Heart left ventricle (tissue), 16 donors: ENCODE measurements at regions not wholly inside any gene's neighbourhood (a gene's known extent, or its start where the extent isn't known, plus 50 kb on each side); places are given as distances from the start of the nearest gene placed in this dataset.

Experiments
- ATAC-seq, 4 donors: fragments of 200-7000 bp; cut with Tn5 transposase; one replicate each; pipeline ENCODE4 v1.9.1; 2020 to 2022; ENCODE audit warnings: moderate library complexity in 4 of 4, mild to moderate bottlenecking in 3 of 4, moderate number of reproducible peaks in 1 of 4
- DNase-seq, 5 donors: peaks; one replicate each; pipeline ENCODE4 v3.0.0-alpha.2; 2020
- H3K27ac ChIP-seq, 12 donors: fragments of 200-600 bp; sonication (generic) in 4 of 12; one replicate each; pipeline versions ENCODE4 v1.5.0 to v1.8.0; 2016 to 2022; ENCODE audit warnings: mild to moderate bottlenecking in 2 of 12
- H3K27me3 ChIP-seq, 9 donors: fragments of 200-600 bp; sonication (generic) in 2 of 9; one replicate each; pipeline versions ENCODE4 v1.5.1 to v1.8.0; 2016 to 2022; ENCODE audit warnings: mild to moderate bottlenecking in 3 of 9
- H3K36me3 ChIP-seq, 9 donors: fragments of 200-600 bp; sonication (generic) in 2 of 9; one replicate each; pipeline versions ENCODE4 v1.5.0 to v1.8.0; 2018 to 2022; ENCODE audit warnings: mild to moderate bottlenecking in 2 of 9
- H3K4me1 ChIP-seq, 12 donors: fragments of 200-600 bp; sonication (generic) in 4 of 12; one replicate each; pipeline versions ENCODE4 v1.5.0 to v1.8.0; 2016 to 2022; ENCODE audit warnings: mild to moderate bottlenecking in 3 of 12
- H3K4me3 ChIP-seq, 12 donors: fragments of 200-600 bp; sonication (generic) in 4 of 12; one replicate each; pipeline versions ENCODE4 v1.5.0 to v1.8.0; 2017 to 2022; ENCODE audit warnings: mild to moderate bottlenecking in 9 of 12, moderate library complexity in 4 of 12
- H3K9me3 ChIP-seq, 12 donors: fragments of 200-600 bp; sonication (generic) in 4 of 12; one replicate each; pipeline versions ENCODE4 v1.5.0 to v1.8.0; 2016 to 2022; ENCODE audit warnings: mild to moderate bottlenecking in 1 of 12
- POLR2A ChIP-seq, 2 donors: fragments of 450-650 bp; IDR thresholded peaks; one replicate each; pipeline ENCODE4 v1.6.1; 2017; ENCODE audit warnings: antibody characterized with exemption in 2 of 2, mild to moderate bottlenecking in 2 of 2, moderate library complexity in 2 of 2
- WGBS, 4 donors: extraction: QIAGEN DNeasy Blood & Tissue Kit in 2 of 4; methylation state at CpG; one replicate each; pipeline versions ENCODE4 v1.1.5 to v1.1.7; 2013 to 2018; 5-methylcytosine and 5-hydroxymethylcytosine counted together
- intact Hi-C, 10 donors: fragments of 100-400 bp; cut with DNase I; formaldehyde crosslinking; loops; one replicate each; pipeline versions ENCODE4 v1.11.1 to v1.14.2; 2022
- TF ChIP-seq, protein P1 (sequence below), 12 donors: fragments of 200-600 bp; sonication (generic) in 4 of 12; IDR thresholded peaks; one replicate each; pipeline versions ENCODE4 v1.5.0 to v1.8.0; 2018 to 2022; ENCODE audit warnings: antibody characterized with exemption in 12 of 12, mild to moderate bottlenecking in 5 of 12
- donor health status: ischemic (EF 13 %, LVEDD 7.1; RV severe dilation, severe dysfunction).
- donor health status: healthy with polysubstance abuse.
- donor health status: DM: no; HTN: yes; CAD: no.
- donor health status: DM: no; HTN: no; CAD: no.
- donor health status: ischemic (EF 25% LVEDD 6.9; RV normal size, moderate dysfunction).
- donor health status: ischemic (EF 25% LVEDD 5.7; RV mildly dilated, moderate dysfunction).
- donor health status: healthy.
- donor health status: DM: yes; HTN: yes; CAD: no.
- donor health status: ischemic (EF 35%, LVEDD 5.7; RV mildly dilated, moderate dysfunction).
- donor health status: nonischemic (EF 11% LVEDD 7.7; RV severe dilation, severe dysfunction).
- donor health status: DM: yes; HTN: yes; CAD: no.
- donor health status: PGD.
- donor health status: ischemic (EF 29% LVEDD 5.4; RV normal size, mild dysfunction).
- donor health status: nonischemic (EF 23%, LVEDD 6.1; RV moderate dilation, normal function).

DNA sequence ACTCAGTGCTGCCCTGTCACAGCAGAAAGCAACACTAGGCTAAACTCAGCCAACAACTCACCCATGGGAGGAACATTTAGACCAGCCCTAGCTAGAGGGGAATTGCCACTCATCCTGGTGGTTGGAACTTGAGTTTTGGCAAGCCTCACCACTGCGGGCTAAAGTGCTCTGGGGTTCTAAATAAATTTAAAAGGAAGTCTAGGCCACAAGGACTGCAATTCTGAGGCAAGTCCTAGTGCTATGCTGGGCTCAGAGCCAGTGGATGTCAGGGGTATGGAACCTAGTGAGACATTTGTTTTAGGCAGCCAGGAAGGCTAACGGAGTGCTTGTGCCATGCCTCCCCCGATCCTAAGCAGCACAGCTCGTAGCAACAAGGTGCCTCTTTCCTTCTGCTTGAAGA, 78.0 kb downstream of the RGS13 start:
- 61 to 78% (median 72%) methylated on average over 4 of the region's 4 CpGs for WGBS, 4 donors
- TF ChIP-seq, protein P1, sequence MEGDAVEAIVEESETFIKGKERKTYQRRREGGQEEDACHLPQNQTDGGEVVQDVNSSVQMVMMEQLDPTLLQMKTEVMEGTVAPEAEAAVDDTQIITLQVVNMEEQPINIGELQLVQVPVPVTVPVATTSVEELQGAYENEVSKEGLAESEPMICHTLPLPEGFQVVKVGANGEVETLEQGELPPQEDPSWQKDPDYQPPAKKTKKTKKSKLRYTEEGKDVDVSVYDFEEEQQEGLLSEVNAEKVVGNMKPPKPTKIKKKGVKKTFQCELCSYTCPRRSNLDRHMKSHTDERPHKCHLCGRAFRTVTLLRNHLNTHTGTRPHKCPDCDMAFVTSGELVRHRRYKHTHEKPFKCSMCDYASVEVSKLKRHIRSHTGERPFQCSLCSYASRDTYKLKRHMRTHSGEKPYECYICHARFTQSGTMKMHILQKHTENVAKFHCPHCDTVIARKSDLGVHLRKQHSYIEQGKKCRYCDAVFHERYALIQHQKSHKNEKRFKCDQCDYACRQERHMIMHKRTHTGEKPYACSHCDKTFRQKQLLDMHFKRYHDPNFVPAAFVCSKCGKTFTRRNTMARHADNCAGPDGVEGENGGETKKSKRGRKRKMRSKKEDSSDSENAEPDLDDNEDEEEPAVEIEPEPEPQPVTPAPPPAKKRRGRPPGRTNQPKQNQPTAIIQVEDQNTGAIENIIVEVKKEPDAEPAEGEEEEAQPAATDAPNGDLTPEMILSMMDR (IDR thresholded peaks at IDR 0.05): no peak
- Histone ChIP-seq H3K4me1 (no peaks in the 10 kb centered on the region), H3K36me3 (no peaks in the 10 kb centered on the region), H3K27ac (no peak overlapping the region), H3K27me3 (no peaks in the 10 kb centered on the region), H3K9me3 (peaks cover 0 to 27% (median 0%) of the 10 kb centered on the region in 12 donors), H3K4me3 (no peak overlapping the region)
- ATAC-seq (peak in 1 of 4 donors; percentile 34), DNase-seq (no peak)
- intact Hi-C loops: no loop called here

DNA sequence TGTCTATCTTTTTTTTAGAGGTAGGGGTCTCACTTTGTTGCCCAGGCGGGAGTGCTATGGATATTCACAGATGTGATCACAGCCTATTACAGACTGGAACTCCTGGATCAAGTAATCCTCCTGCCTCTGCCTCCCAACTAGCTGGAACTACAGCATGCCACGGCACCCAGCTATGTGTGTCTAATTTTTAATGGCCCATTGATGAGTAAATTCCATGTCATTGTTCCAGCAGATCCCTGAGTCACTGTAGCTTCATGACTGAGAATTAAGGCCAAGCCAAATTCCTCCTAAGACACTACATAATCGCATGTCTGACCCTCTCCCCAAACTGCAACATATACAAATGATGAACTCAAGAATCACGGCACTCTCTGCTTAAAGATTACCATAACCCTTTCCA, 84.2 kb upstream of the RGS2 start:
- DNase-seq (no peak), ATAC-seq (no peak)
- H3K27ac ChIP-seq: no peak overlapping the region
- H3K4me1 ChIP-seq: peaks cover 0 to 14% (median 7%) of the 10 kb centered on the region in 12 donors
- no peaks in the 10 kb centered on the region for H3K36me3 ChIP-seq
- peaks cover 0 to 19% (median 8%) of the 10 kb centered on the region in 12 donors for H3K9me3 ChIP-seq
- WGBS, 4 donors: 94 to 98% (median 95%) methylated on average over 4 of the region's 4 CpGs
- H3K4me3 ChIP-seq: no peak overlapping the region
- H3K27me3 ChIP-seq: no peaks in the 10 kb centered on the region
- intact Hi-C loops: no loop called here
- TF ChIP-seq POLR2A (IDR thresholded peaks at IDR 0.05): no peak
- TF ChIP-seq, protein P1 (IDR thresholded peaks at IDR 0.05): no peak

- no peaks in the 10 kb centered on the region for H3K36me3 ChIP-seq
- H3K9me3 ChIP-seq: peaks cover 0 to 5% (median 0%) of the 10 kb centered on the region in 12 donors
- DNase-seq (no peak), ATAC-seq (no peak)
- H3K27ac ChIP-seq: no peak overlapping the region
- intact Hi-C loops: no loop called here
- TF ChIP-seq, protein P1 (IDR thresholded peaks at IDR 0.05): no peak
- TF ChIP-seq POLR2A (IDR thresholded peaks at IDR 0.05): no peak
- 52 to 79% (median 73%) methylated on average over 6 of the region's 6 CpGs for WGBS, 4 donors
- H3K27me3 ChIP-seq: no peaks in the 10 kb centered on the region
- no peak overlapping the region for H3K4me3 ChIP-seq
- peaks cover 0 to 22% (median 11%) of the 10 kb centered on the region in 12 donors for H3K4me1 ChIP-seq
Observed at GRCh38 chr1:192726820-192727504, 81.9 kb upstream of the RGS2 start.

DNA sequence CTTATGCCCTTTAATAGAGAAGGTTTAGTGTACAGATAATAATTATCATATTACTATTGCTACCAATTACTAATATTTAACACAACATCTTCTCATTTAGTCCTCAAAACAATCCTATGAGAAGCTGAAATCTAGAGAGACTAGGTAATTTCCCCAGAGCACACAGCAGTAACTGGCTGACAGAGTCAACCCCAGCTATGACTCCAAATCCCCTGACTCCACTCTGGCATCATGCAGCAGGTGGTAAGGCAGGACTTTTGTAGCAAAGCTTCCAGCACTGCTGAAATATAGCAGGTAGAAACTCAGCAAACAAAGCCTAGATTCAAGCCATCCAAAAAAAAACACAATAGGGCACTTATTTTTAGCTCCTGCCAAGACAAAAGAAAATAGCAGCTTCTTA, 79.3 kb upstream of the RGS2 start:
- peaks cover 0 to 5% (median 0%) of the 10 kb centered on the region in 12 donors for H3K9me3 ChIP-seq
- no peak overlapping the region for H3K27ac ChIP-seq
- H3K27me3 ChIP-seq: no peaks in the 10 kb centered on the region
- peaks cover 0 to 16% (median 10%) of the 10 kb centered on the region in 12 donors for H3K4me1 ChIP-seq
- ATAC-seq (peak in 1 of 4 donors; percentile 20), DNase-seq (no peak)
- H3K4me3 ChIP-seq: no peak overlapping the region
- H3K36me3 ChIP-seq: no peaks in the 10 kb centered on the region
- TF ChIP-seq, protein P1 (IDR thresholded peaks at IDR 0.05): no peak
- no peak for TF ChIP-seq POLR2A (IDR thresholded peaks at IDR 0.05)
- intact Hi-C loops: no loop called here
